ENCODE measurements at regions not wholly inside any gene's neighbourhood (a gene's known extent, or its start where the extent isn't known, plus 50 kb on each side); places are given as distances from the start of the nearest gene placed in this dataset.
A peak's percentile ranks its signal among the peaks of the same experiment; 100 is the strongest.

DNA sequence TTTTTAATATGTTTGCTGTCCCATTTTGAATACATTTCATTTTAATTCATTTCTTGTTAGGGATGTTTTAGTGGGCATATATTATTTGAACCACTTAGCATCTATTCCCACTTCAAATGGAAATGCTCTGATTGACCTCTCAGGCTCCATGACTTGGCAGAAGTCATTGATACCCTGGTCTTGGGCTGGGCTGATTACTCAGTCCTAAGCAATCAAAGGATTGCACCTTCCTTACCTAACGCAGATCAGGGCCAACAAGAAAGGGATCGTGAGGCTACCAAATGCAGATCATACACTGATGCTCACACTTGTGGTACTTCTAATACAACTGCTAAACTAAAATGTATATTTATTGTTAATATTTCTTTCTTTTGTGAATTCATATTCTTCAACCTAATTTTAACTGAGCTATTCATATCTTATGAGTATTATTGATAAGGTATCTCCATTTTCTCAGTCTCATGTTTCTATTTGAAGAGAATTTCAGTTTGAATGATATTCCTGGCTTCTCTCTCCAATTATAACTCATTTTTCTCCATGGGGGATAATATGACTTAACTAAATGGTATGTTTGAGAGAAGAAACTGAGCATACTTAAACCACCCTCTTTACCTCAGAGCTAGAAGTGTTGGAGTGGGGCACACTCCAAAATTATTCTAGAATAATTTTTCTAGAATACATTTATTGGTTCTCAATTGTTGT, 615.5 kb upstream of the ADAMTS5 start:
- Histone ChIP-seq H4K20me1 (ENCODE audit: insufficient read depth) (no peaks in the 10 kb centered on the region), H3K36me3 (ENCODE audit: low read depth) (no peaks in the 10 kb centered on the region), H3K4me1 (ENCODE audit: insufficient read depth) (peaks cover 45% of the 10 kb centered on the region), H3K4me3 (no peak overlapping the region), H3K27me3 (replicated peaks; ENCODE audit: insufficient read depth) (no peaks in the 10 kb centered on the region), H3K9me2 (ENCODE audit: insufficient read depth) (no peaks in the 10 kb centered on the region), H3K9ac (no peak overlapping the region), H2AFZ (peak overlapping the region; percentile 53; the same call in 1 of the 2 replicates), H3K79me2 (ENCODE audit: insufficient read depth) (no peaks in the 10 kb centered on the region), H3F3A (ENCODE audit: insufficient read depth) (peaks cover 21% of the 10 kb centered on the region), H3K27ac (peak overlapping the region; percentile 36), H3K4me2 (ENCODE audit: unreplicated experiment) (peak overlapping the region; percentile 16), H3K9me3 (ENCODE audit: low read depth) (no peaks in the 10 kb centered on the region)
- DNase-seq = peak; percentile 35
- in situ Hi-C loops (cut with MboI) = no loop called here
- 98 to 100% methylated on average over 2 of the region's 2 CpGs for WGBS, 2 experiments (ENCODE audit: low coverage in 1 of 2, low lambda C conversion rate in 2 of 2, missing lambda C conversion rate in 2 of 2)
- TF ChIP-seq EZH2phosphoT487 (IDR thresholded peaks at IDR 0.05; ENCODE audit: insufficient read depth, low read depth) (no peak), EZH2 (IDR thresholded peaks at IDR 0.05; ENCODE audit: insufficient read depth, poor library complexity, severe bottlenecking) (no peak)

DNA sequence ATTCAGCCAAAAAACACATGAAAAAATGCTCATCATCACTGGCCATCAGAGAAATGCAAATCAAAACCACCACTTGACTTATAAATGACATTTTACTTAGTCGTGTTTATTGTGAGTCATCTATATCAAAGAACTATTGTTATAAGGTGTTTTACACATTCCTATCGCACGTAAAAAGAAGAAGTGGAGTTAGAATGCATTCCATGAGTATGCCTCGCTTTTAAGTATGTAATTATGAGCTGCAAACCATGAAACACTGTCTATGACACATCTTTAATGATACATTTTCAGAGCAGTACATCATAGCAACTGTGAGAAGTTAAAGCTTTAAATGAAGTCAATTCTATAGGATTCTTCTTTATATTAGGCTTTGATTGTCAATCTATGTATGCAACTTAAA, 614.3 kb upstream of the ADAMTS5 start:
- Histone ChIP-seq H2AFZ (no peak overlapping the region), H3K9me2 (ENCODE audit: insufficient read depth) (no peaks in the 10 kb centered on the region), H3K27ac (no peak overlapping the region), H4K20me1 (ENCODE audit: insufficient read depth) (no peaks in the 10 kb centered on the region), H3K79me2 (ENCODE audit: insufficient read depth) (no peaks in the 10 kb centered on the region), H3K36me3 (ENCODE audit: low read depth) (no peaks in the 10 kb centered on the region), H3K4me1 (ENCODE audit: insufficient read depth) (peaks cover 36% of the 10 kb centered on the region), H3K9ac (no peak overlapping the region), H3K27me3 (replicated peaks; ENCODE audit: insufficient read depth) (no peaks in the 10 kb centered on the region), H3K4me2 (ENCODE audit: unreplicated experiment) (no peak overlapping the region), H3K9me3 (ENCODE audit: low read depth) (no peaks in the 10 kb centered on the region), H3F3A (ENCODE audit: insufficient read depth) (peaks cover 21% of the 10 kb centered on the region), H3K4me3 (no peak overlapping the region)
- 12 to 18% methylated on average over 4 of the region's 4 CpGs for WGBS, 2 experiments (ENCODE audit: low coverage in 1 of 2, low lambda C conversion rate in 2 of 2, missing lambda C conversion rate in 2 of 2)
- DNase-seq = peak; percentile 65
- in situ Hi-C loops (cut with MboI) = no loop called here
- TF ChIP-seq EZH2phosphoT487 (IDR thresholded peaks at IDR 0.05; ENCODE audit: insufficient read depth, low read depth) (no peak), EZH2 (IDR thresholded peaks at IDR 0.05; ENCODE audit: insufficient read depth, poor library complexity, severe bottlenecking) (no peak)

DNA sequence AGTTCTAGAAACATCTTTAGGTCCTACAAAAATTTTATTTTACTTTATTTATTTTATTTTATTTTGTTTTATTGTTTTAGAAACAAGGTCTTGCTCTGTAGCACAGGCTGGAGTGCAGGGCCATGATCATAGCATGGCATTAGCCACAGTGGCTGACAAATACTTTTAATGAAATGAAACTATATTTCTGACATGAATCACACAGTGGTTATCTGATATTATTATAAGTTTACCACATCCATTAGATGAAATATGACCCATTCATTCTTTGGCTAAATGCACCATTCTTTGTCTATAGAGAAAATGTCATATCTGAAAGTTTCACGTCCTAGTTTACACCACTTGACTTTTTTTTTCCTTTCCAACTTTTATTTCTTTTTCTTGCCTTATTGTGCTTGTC, 613.4 kb upstream of the ADAMTS5 start:
- Histone ChIP-seq H3K4me3 (no peak overlapping the region), H3K4me2 (ENCODE audit: unreplicated experiment) (no peak overlapping the region), H3K4me1 (ENCODE audit: insufficient read depth) (peaks cover 34% of the 10 kb centered on the region), H3K27ac (no peak overlapping the region), H3K9me3 (ENCODE audit: low read depth) (no peaks in the 10 kb centered on the region), H3K9me2 (ENCODE audit: insufficient read depth) (no peaks in the 10 kb centered on the region), H3K36me3 (ENCODE audit: low read depth) (no peaks in the 10 kb centered on the region), H3F3A (ENCODE audit: insufficient read depth) (peaks cover 21% of the 10 kb centered on the region), H3K9ac (no peak overlapping the region), H3K79me2 (ENCODE audit: insufficient read depth) (no peaks in the 10 kb centered on the region), H3K27me3 (replicated peaks; ENCODE audit: insufficient read depth) (no peaks in the 10 kb centered on the region), H2AFZ (no peak overlapping the region), H4K20me1 (ENCODE audit: insufficient read depth) (no peaks in the 10 kb centered on the region)
- no peak for TF ChIP-seq EZH2 (IDR thresholded peaks at IDR 0.05; ENCODE audit: insufficient read depth, poor library complexity, severe bottlenecking)
- TF ChIP-seq EZH2phosphoT487 (IDR thresholded peaks at IDR 0.05; ENCODE audit: insufficient read depth, low read depth) = no peak
- peak; percentile 36 for DNase-seq
- WGBS, 2 experiments (ENCODE audit: low coverage in 1 of 2, low lambda C conversion rate in 2 of 2, missing lambda C conversion rate in 2 of 2) = 74 to 90% methylated on average over 1 of the region's 1 CpG
- in situ Hi-C loops (cut with MboI) = no loop called here

DNA sequence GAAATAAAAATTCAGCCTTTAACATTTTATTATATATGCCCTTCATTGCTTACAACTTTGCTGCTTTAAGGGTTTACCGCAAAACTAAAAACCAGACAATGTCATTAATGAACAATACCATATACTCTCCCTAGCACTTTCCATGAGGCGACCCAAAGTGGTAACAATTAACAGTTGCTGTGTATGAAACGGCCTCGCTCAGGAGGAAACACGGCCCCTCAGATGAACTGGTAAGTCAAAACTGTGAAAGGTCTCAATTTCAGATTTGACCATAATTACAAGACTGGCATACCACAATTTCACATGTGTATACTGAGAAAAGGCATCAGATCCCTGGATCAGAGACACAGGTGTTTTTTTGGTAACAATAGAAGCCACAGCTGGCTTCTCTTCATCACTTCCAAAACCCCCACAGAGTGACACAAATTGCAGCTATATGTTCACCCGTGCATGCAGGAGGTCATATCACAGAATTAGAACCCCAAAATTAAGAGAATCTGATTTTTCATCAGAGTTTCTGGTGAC, 611.9 kb upstream of the ADAMTS5 start:
- no peaks in the 10 kb centered on the region for H3K9me3 ChIP-seq (ENCODE audit: low read depth)
- no peak overlapping the region for H3K9ac ChIP-seq
- no peaks in the 10 kb centered on the region for H4K20me1 ChIP-seq (ENCODE audit: insufficient read depth)
- H3K27me3 ChIP-seq (replicated peaks; ENCODE audit: insufficient read depth) = no peaks in the 10 kb centered on the region
- TF ChIP-seq EZH2 (IDR thresholded peaks at IDR 0.05; ENCODE audit: insufficient read depth, poor library complexity, severe bottlenecking) = no peak
- TF ChIP-seq EZH2phosphoT487 (IDR thresholded peaks at IDR 0.05; ENCODE audit: insufficient read depth, low read depth) = no peak
- peaks cover 21% of the 10 kb centered on the region for H3F3A ChIP-seq (ENCODE audit: insufficient read depth)
- peaks cover 28% of the 10 kb centered on the region for H3K4me1 ChIP-seq (ENCODE audit: insufficient read depth)
- H3K79me2 ChIP-seq (ENCODE audit: insufficient read depth) = no peaks in the 10 kb centered on the region
- no peak overlapping the region for H3K4me2 ChIP-seq (ENCODE audit: unreplicated experiment)
- DNase-seq = no peak
- H2AFZ ChIP-seq = no peak overlapping the region
- H3K9me2 ChIP-seq (ENCODE audit: insufficient read depth) = no peaks in the 10 kb centered on the region
- in situ Hi-C loops (cut with MboI) = no loop called here
- no peak overlapping the region for H3K27ac ChIP-seq
- H3K4me3 ChIP-seq = no peak overlapping the region
- 98% methylated on average over 6 of the region's 6 CpGs for WGBS, 2 experiments (ENCODE audit: low coverage in 1 of 2, low lambda C conversion rate in 2 of 2, missing lambda C conversion rate in 2 of 2)
- no peaks in the 10 kb centered on the region for H3K36me3 ChIP-seq (ENCODE audit: low read depth)

Measured in GM23248 (cell line).